Breast epithelium (tissue), 4 donors: ENCODE measurements at regions not wholly inside any gene's neighbourhood (a gene's known extent, or its start where the extent isn't known, plus 50 kb on each side); places are given as distances from the start of the nearest gene placed in this dataset.

ENCODE experiments used
- DNase-seq, 2 donors: peaks; one replicate each; pipeline ENCODE4 v3.0.0-alpha.2; 2019; ENCODE audit warnings: low spot score in 2 of 2
- H3K27ac ChIP-seq, 2 donors: fragments of 200-600 bp; sonication (generic) in 1 of 2; one replicate each; pipeline ENCODE4 v1.5.1; 2016 to 2019; ENCODE audit warnings: mild to moderate bottlenecking in 1 of 2
- H3K27me3 ChIP-seq, 2 donors: fragments of 200-600 bp; sonication (generic) in 1 of 2; one replicate each; pipeline versions ENCODE4 v1.5.1 to v1.6.0; 2017 to 2019; ENCODE audit warnings: control low read depth in 1 of 2, mild to moderate bottlenecking in 1 of 2
- H3K36me3 ChIP-seq: fragments of 200-600 bp; one replicate; pipeline ENCODE4 v1.5.1; 2019
- H3K4me1 ChIP-seq, 2 donors: fragments of 200-600 bp; sonication (generic); one replicate each; pipeline ENCODE4 v1.5.1; 2016 to 2019; ENCODE audit warnings: control low read depth in 1 of 2
- H3K4me3 ChIP-seq, 3 donors: fragments of 200-600 bp; sonication (generic); 1 replicate in 2 of 3; 2 replicates in 1 of 3; pipeline ENCODE4 v1.5.1; 2016 to 2019; ENCODE audit warnings: mild to moderate bottlenecking in 3 of 3, moderate library complexity in 2 of 3
- H3K9me3 ChIP-seq, 2 donors: fragments of 200-600 bp; sonication (generic) in 1 of 2; one replicate each; pipeline ENCODE4 v1.5.1; 2016 to 2019; ENCODE audit warnings: control low read depth in 1 of 2
- POLR2A ChIP-seq: fragments of 450-650 bp; IDR thresholded peaks from one replicate; pipeline ENCODE4 v1.6.1; 2016; ENCODE audit warnings: antibody characterized with exemption, mild to moderate bottlenecking, moderate library complexity
- POLR2AphosphoS5 ChIP-seq, 3 donors: sonication (generic); formaldehyde crosslinking; IDR thresholded peaks; one replicate each; pipeline ENCODE4 v1.6.1; 2017; ENCODE audit warnings: antibody characterized with exemption in 3 of 3
- intact Hi-C: fragments of 100-400 bp; cut with DNase I; formaldehyde crosslinking; loops from one replicate; pipeline ENCODE4 v1.15.1; 2023; ENCODE audit warnings: low total_unique reads
- TF ChIP-seq, protein P1 (sequence below), 3 donors: fragments of 450-650 bp; IDR thresholded peaks; one replicate each; pipeline ENCODE4 v1.5.1; 2016 to 2017; ENCODE audit warnings: antibody characterized with exemption in 3 of 3, mild to moderate bottlenecking in 3 of 3, moderate library complexity in 3 of 3

DNA sequence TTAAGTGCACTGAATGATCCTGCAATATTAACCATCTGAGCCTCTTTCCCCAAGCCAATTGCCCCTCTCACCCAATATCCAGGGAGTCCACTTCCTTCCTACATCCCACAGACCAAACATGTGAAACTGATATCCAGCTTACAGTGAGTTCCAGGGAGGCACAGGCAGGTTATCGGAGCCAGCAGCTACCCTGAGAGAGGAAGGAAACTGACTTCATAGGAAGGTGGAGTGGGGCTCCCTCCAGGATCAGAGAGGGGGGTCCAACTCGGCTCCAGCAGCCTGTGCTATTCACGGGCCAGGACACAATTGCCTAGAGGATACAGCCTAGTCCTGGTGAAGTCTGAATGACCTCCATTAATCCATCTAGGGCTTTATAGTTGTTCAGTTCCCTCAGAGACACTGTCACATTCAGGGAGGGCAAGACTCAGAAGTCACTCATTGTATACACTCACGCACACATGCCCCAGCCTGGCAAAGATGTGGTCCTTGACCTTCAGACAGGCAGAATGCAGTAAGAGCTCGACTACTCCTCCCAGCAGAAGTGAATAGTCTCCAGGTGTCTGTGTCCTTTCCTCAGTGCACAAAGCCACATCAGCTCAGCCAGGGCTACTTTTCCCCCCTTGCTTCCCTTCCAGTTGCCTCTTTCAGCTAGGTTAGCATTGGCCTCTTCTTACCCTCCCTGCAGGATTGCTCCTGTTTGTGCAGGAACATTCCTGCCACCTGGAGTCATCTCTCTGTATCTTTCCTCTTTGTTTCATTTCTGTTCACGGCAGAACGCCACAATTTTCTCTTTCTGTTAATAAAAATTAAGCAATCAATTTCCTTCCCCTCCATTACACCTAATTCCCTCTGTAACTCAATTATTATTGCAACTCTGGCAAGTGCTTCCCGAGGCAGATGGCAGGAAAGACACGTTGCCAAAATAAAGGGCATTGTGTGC lies 501.7 kb downstream of the ARHGEF28 start:
- Histone ChIP-seq H3K4me1 (no peaks in the 10 kb centered on the region), H3K27ac (peak overlapping the region in 1 of 2 donors; percentile 26), H3K9me3 (no peaks in the 10 kb centered on the region), H3K27me3 (no peaks in the 10 kb centered on the region), H3K36me3 (no peaks in the 10 kb centered on the region), H3K4me3 (no peak overlapping the region)
- TF ChIP-seq, protein P1, sequence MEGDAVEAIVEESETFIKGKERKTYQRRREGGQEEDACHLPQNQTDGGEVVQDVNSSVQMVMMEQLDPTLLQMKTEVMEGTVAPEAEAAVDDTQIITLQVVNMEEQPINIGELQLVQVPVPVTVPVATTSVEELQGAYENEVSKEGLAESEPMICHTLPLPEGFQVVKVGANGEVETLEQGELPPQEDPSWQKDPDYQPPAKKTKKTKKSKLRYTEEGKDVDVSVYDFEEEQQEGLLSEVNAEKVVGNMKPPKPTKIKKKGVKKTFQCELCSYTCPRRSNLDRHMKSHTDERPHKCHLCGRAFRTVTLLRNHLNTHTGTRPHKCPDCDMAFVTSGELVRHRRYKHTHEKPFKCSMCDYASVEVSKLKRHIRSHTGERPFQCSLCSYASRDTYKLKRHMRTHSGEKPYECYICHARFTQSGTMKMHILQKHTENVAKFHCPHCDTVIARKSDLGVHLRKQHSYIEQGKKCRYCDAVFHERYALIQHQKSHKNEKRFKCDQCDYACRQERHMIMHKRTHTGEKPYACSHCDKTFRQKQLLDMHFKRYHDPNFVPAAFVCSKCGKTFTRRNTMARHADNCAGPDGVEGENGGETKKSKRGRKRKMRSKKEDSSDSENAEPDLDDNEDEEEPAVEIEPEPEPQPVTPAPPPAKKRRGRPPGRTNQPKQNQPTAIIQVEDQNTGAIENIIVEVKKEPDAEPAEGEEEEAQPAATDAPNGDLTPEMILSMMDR (IDR thresholded peaks at IDR 0.05) = peak; percentile 29 to 68 (median 43)
- TF ChIP-seq POLR2AphosphoS5 (IDR thresholded peaks at IDR 0.05) = no peak
- DNase-seq = no peak
- intact Hi-C loops = no loop called here

- Histone ChIP-seq H3K4me1 (no peaks in the 10 kb centered on the region), H3K4me3 (no peak overlapping the region), H3K36me3 (no peaks in the 10 kb centered on the region), H3K27ac (no peak overlapping the region), H3K27me3 (no peaks in the 10 kb centered on the region), H3K9me3 (no peaks in the 10 kb centered on the region)
- intact Hi-C loops = no loop called here
- TF ChIP-seq, protein P1 (IDR thresholded peaks at IDR 0.05) = no peak
- TF ChIP-seq POLR2AphosphoS5 (IDR thresholded peaks at IDR 0.05) = no peak
- no peak for TF ChIP-seq POLR2A
- DNase-seq = no peak
Measured at GRCh38 chr5:74126294-74126693, 500.3 kb downstream of the ARHGEF28 start.

- no peak for DNase-seq
- intact Hi-C loops = no loop called here
Measured at GRCh38 chr5:74124826-74125225, 498.8 kb downstream of the ARHGEF28 start.

GRCh38 chr5:74123929-74124328 lies 497.9 kb downstream of the ARHGEF28 start:
- intact Hi-C loops = no loop called here
- Histone ChIP-seq H3K27me3 (no peaks in the 10 kb centered on the region), H3K4me3 (no peak overlapping the region), H3K36me3 (no peaks in the 10 kb centered on the region), H3K27ac (no peak overlapping the region), H3K9me3 (no peaks in the 10 kb centered on the region), H3K4me1 (no peaks in the 10 kb centered on the region)
- no peak for DNase-seq
- no peak for TF ChIP-seq POLR2AphosphoS5 (IDR thresholded peaks at IDR 0.05)
- TF ChIP-seq, protein P1 (IDR thresholded peaks at IDR 0.05) = no peak
- no peak for TF ChIP-seq POLR2A

More at GRCh38 chr5:74124826-74125225, 498.8 kb downstream of the ARHGEF28 start:
- TF ChIP-seq POLR2A (no peak), POLR2AphosphoS5 (IDR thresholded peaks at IDR 0.05) (no peak)
- TF ChIP-seq, protein P1 (IDR thresholded peaks at IDR 0.05) = no peak
- no peaks in the 10 kb centered on the region for H3K9me3 ChIP-seq
- H3K27me3 ChIP-seq = no peaks in the 10 kb centered on the region
- no peaks in the 10 kb centered on the region for H3K4me1 ChIP-seq
- no peaks in the 10 kb centered on the region for H3K36me3 ChIP-seq
- H3K4me3 ChIP-seq = no peak overlapping the region
- H3K27ac ChIP-seq = no peak overlapping the region

DNA sequence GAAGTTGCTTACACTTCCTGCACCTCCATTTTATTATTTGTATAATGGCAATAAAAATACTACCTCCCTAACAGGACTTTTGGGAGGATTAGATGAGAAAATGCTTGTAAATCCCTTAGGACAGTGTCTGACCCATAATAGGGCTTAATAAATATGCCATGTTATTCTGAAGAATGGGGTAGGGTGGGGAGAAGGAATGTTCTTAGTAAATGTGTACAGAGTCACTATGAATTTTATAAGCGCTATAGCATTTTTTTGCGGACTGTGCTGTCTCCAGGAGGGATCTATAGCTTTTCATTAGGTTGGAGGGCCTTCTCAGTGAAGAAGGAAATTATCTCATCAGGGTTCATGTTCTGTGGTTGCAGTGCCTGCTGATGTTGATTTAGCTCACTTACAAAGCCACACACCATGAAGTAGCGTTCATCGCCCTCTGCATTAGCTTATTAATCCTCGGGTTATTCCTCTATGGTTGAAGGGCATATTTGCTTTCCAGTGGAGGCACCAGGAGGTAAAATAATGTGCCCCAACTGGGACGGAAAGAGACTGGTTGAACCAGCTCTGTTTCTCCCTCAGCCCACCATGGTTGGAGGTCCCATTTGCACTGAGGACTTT lies 497.1 kb downstream of the ARHGEF28 start:
- H3K4me3 ChIP-seq = no peak overlapping the region
- H3K27ac ChIP-seq = no peak overlapping the region
- no peak for DNase-seq
- H3K4me1 ChIP-seq = no peaks in the 10 kb centered on the region
- intact Hi-C loops = no loop called here
- H3K27me3 ChIP-seq = no peaks in the 10 kb centered on the region
- no peaks in the 10 kb centered on the region for H3K36me3 ChIP-seq
- H3K9me3 ChIP-seq = no peaks in the 10 kb centered on the region
- TF ChIP-seq, protein P1 (IDR thresholded peaks at IDR 0.05) = no peak
- no peak for TF ChIP-seq POLR2AphosphoS5 (IDR thresholded peaks at IDR 0.05)
- no peak for TF ChIP-seq POLR2A
